Hematopoietic multipotent progenitor cell treated with erythropoietin and hydrocortisone succinate and interleukin-3 and kit ligand, for 15 days (in vitro differentiated cells): ENCODE measurements at regions not wholly inside any gene's neighbourhood (a gene's known extent, or its start where the extent isn't known, plus 50 kb on each side); places are given as distances from the start of the nearest gene placed in this dataset.

ENCODE experiments used
- DNase-seq: peaks from one replicate; pipeline ENCODE4 v3.0.0-alpha.2; 2015; ENCODE audit warnings: low spot score

GRCh38 chr5:39800042-39800601 lies 375.3 kb upstream of the DAB2 start:
- DNase-seq = no peak

GRCh38 chr5:39799242-39799641 lies 374.5 kb upstream of the DAB2 start:
- DNase-seq = no peak

GRCh38 chr5:39794513-39795210 lies 369.9 kb upstream of the DAB2 start:
- DNase-seq = no peak

- no peak for DNase-seq
Observed at GRCh38 chr5:39785410-39785809, 360.6 kb upstream of the DAB2 start.

- no peak for DNase-seq
Observed at GRCh38 chr5:39783756-39784421, 359.1 kb upstream of the DAB2 start.

- DNase-seq = no peak
Observed at GRCh38 chr5:39780347-39780746, 355.6 kb upstream of the DAB2 start.

- no peak for DNase-seq
Observed at GRCh38 chr5:39779831-39780230, 355.1 kb upstream of the DAB2 start.

- DNase-seq = no peak
Observed at GRCh38 chr5:39775797-39776365, 351.1 kb upstream of the DAB2 start.

- no peak for DNase-seq
Observed at GRCh38 chr5:39775086-39775796, 350.5 kb upstream of the DAB2 start.

- DNase-seq = no peak
Observed at GRCh38 chr5:39774605-39775004, 349.8 kb upstream of the DAB2 start.

GRCh38 chr5:39772307-39772706 lies 347.5 kb upstream of the DAB2 start:
- DNase-seq = no peak

- DNase-seq = no peak
Observed at GRCh38 chr5:39767916-39768315, 343.1 kb upstream of the DAB2 start.

- DNase-seq = no peak
Observed at GRCh38 chr5:39765366-39765765, 340.6 kb upstream of the DAB2 start.

- DNase-seq = no peak
Observed at GRCh38 chr5:39762761-39763160, 338.0 kb upstream of the DAB2 start.

- DNase-seq = no peak
Observed at GRCh38 chr5:39761199-39761950, 336.6 kb upstream of the DAB2 start.

- no peak for DNase-seq
Observed at GRCh38 chr5:39760385-39761198, 335.8 kb upstream of the DAB2 start.

GRCh38 chr5:39759701-39760100 lies 334.9 kb upstream of the DAB2 start:
- no peak for DNase-seq

- no peak for DNase-seq
Observed at GRCh38 chr5:39758426-39758825, 333.6 kb upstream of the DAB2 start.

GRCh38 chr5:39757131-39757530 lies 332.4 kb upstream of the DAB2 start:
- no peak for DNase-seq

- DNase-seq = peak; percentile 5
Observed at GRCh38 chr5:39755986-39756385, 331.2 kb upstream of the DAB2 start.

- DNase-seq = no peak
Observed at GRCh38 chr5:39755452-39755851, 330.7 kb upstream of the DAB2 start.
